DMS 273 (cell line): ENCODE measurements at regions not wholly inside any gene's neighbourhood (a gene's known extent, or its start where the extent isn't known, plus 50 kb on each side); places are given as distances from the start of the nearest gene placed in this dataset.

Experiments
- DNase-seq: peaks from one replicate; lab custom pipeline; 2025; ENCODE audit not compliant: unreplicated experiment; lab: John Stamatoyannopoulos, UW

DNA sequence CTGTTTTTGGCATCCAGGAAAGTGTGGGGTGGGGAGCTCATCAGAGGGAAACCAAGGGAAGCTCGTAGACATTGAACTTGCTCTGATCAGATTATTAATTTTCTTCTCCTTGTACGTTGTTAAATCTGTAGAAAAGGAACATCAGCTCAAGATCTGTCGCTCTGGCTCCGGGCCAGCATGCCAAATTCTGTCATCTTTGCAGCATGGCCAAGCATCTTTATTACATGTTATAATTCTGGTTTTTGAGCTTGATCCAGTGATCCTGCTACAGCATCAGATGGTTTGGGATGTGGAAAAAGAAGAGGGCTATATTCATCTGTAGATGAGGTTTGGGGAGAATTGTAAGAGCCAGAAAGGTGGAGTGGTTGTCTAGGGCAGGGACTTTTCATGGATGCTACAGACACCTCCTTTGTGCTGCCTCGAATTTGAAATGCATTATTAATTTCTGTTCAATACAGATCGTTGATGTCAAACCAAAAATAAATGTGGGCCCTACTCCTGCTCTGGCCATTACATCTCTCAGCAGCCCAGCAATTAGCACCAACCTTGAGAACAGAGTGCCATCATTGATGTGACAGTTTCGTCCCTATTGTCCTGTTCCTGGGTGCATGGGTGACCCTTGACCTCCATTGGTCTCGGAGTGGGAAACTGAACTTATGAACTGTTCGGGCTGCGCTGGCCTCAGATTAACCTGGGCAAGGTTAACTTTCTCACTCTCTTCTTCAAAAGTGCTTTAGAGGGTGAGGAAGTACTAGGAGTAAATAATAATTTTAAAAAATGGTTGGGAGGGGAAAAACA is 250.8 kb downstream of the SOX4 start:
- no peak for DNase-seq

GRCh38 chr6:21845018-21845417 is 251.5 kb downstream of the SOX4 start:
- DNase-seq: peak; percentile 20

DNA sequence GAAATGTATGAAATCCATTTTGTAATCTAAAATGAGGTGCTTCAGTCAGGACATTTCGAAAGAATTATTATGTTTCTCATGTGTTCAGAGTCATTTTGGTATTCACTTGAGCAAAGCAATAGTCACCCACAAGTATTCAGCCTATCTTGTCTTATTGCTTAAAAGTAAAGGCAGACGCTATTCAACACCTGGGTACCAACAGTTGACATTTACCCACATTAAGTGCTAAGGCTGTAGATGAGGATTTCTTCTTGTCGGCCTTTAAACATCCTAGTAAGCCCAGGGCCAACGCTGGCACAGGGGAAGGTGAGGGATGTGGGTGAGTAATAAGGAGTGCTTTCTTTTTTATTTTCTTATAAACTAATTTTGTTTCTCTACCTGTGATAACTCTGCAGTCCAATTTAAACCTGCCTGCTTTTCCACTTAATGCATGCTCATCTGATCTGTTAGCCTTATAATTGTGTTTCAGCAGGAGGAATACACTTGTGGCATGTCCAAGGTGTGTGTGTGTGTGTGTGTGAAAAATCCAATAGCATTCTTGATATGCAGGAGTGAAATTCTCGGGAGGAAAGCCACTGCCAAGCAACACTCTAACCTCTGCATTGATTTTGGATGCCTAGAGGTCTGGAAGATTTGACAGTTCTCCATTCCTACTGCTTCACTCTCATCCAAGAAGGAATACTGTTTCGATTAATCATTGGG is 252.0 kb downstream of the SOX4 start:
- DNase-seq: no peak

GRCh38 chr6:21846541-21847451 is 253.2 kb downstream of the SOX4 start:
- DNase-seq: peak; percentile 52

GRCh38 chr6:21847711-21848480 is 254.3 kb downstream of the SOX4 start:
- no peak for DNase-seq

GRCh38 chr6:21850691-21851090 is 257.1 kb downstream of the SOX4 start:
- no peak for DNase-seq

- no peak for DNase-seq
These were observed 262.4 kb downstream of the SOX4 start for GRCh38 chr6:21855811-21856455.

GRCh38 chr6:21856456-21856825 is 262.9 kb downstream of the SOX4 start:
- no peak for DNase-seq

- no peak for DNase-seq
These were observed 263.3 kb downstream of the SOX4 start for GRCh38 chr6:21856844-21857243.

DNA sequence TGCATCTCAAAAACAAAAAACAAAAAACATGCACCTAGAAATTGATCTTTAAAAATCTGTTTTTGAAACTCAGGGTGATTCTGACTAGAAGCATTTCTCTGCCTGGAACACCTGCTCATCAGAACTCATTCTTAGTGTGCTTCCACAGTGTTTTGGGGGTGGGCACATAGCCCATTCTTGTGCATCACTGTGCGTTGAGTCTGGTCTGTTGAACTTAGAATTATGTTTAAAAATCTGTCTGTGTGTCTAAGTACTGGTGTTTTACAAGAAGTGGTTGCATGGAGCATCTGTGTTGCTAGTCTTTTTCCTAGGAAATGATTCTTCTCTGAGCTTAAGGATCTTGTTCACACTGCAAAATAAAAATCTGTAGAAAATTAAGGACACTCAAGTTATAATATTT is 264.5 kb downstream of the SOX4 start:
- no peak for DNase-seq

DNA sequence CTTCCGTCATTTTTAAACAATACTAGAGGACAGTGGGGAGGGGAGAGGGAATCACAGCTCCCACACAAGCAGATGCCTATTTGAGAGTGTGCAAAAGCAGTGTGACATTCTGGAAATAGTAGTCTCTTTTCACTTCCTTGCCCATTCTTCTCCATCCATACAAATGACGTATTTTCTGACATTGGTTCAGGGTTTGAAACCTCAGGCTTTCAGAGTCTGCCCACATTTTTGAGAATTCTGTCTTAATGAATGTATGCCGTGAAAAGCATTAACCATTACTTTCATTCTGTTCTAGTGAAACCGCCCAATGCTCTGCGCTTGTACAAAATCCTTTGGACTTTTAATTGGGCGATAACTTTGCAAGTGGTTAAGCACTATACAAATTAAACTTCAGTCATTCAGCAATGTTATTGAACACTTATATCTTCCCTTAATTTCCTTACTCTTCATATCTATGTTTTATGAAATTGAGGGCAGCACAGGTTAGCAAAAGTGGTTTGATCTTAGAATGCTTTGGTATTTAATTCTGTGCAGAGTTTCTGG is 265.7 kb downstream of the SOX4 start:
- DNase-seq: no peak

DNA sequence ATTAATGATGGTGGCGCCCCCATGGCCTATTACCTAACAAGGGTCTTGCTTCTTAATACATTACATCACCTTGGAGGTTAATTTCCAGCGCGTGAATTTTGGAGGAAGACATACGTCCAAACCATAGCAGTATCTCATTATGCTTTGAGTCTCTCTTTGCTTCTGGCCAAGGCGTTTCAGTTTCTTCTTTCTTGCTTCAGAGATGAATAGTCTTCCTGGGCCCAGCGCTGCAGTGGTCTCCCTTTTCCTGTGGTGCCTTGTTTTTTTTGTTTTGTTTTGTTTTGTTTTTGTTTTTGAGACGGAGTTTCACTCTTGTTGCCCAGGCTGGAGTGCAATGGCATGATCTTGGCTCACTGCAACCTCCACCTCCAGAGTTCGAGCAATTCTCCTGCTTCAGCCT is 268.4 kb downstream of the SOX4 start:
- DNase-seq: no peak

GRCh38 chr6:21864206-21864605 is 270.7 kb downstream of the SOX4 start:
- no peak for DNase-seq

DNA sequence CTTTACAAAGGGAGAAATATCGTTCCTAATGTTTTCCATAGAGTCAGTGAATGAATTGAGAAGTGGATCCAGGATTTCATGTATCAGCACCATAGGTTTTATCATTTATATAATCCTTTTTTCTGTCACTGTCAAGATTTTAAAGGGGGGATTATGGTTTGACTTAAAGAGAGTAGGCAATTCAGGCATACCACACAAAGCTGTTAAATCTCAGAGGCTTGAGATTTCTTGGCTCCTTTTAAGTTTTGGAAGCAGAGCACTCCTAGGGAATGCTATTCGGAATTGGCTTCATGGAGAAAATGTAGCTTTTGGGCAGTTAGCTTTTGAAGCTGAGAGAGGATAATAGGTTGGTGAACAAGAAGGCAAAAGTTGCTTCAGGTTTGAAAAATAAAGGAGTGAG is 274.7 kb downstream of the SOX4 start:
- no peak for DNase-seq

DNA sequence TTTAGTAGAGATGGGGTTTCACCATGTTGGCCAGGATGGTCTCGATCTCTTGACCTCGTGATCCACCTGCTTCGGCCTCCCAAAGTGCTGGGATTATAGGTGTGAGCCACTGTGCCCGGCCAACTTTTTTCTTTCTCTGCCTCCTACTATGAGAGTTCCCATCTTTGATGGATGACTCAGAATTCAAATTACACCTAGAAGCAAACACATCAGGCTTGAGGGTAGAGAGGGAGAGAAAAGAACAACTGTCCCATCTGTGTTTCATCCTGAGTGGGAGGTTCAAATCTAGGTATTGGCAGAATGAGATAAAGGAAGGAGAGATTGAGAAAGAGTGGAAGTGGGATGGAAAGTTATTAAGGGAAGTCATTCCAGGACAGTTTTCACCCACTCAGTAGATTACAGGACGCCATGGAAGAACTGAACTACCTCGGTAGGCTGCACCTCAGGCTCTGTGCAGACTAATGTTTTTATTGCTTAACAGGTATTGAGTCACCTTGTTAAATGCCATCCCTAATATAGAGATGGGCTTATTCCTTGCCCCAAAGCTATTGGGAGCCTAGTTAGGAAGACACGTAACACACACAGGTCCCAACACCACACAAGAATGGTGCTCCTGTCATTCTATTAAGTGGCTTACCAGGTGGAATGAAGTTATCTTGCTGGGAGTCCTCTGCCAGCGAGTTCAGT is 275.7 kb downstream of the SOX4 start:
- no peak for DNase-seq

DNA sequence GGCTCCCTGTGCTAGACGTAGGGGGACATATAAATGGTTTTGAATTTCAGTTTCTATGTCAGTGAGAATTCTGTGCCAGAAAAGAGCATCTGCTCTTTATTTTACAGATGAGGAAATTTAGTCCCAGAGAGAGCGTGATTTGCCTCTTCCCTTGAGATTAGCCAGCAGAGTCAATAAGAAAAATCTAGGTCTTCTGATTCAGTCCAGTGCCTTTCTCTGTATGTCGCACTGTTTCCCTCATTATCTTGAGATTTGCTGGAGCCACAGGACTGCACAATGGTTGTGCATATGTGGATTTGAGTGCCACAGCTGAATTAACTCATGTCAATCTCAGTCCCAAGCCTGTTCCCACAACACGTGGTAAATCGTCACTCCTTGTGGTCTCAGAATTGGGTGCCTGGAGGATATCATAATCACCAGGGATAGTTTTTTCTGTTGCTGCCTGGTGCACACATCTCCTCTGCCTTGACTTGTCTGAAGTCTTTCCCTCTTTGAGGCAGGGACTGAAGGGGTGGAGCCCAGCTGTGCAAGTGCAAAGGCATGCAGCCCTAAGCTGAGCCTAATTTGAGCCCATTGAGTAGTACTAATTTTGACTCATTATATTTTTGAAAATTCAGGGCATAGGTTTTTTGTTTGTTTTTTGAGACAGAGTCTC is 276.7 kb downstream of the SOX4 start:
- DNase-seq: peak; percentile 22

GRCh38 chr6:21871831-21872230 is 278.3 kb downstream of the SOX4 start:
- no peak for DNase-seq

DNA sequence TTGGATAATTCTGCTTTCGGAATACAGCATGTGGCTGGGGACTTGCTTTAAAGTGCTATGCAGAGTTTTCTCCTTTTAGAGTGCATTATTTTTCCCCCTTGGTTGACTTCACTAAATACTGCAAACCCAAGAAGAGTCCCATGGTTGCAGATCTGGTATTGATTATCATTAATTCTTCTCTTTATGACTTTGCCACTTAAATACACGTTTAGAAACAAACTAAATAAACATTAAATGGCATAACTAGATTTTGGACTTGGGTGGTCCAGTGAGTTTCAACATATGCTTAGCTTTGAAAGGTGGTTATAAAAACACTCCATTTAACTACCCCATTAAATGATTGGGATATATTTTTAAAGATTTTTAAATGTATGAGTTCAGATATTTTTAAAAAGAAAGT is 279.2 kb downstream of the SOX4 start:
- no peak for DNase-seq

- peak; percentile 11 for DNase-seq
These were observed 280.0 kb downstream of the SOX4 start for GRCh38 chr6:21873562-21873961.
